Activated T-helper 17 cell treated with anti-CD3 and anti-CD28 coated beads, Interleukin-2, amount 50 U/mL, for 72 hours (primary cell): ENCODE measurements at regions not wholly inside any gene's neighbourhood (a gene's known extent, or its start where the extent isn't known, plus 50 kb on each side); places are given as distances from the start of the nearest gene placed in this dataset.
"Not testable (repeated sequence)": the region's sequence is repeated elsewhere in the genome, so short reads cannot be mapped to it uniquely, and the experiment has no call there.

ENCODE experiments used
- ATAC-seq: fragments of 150-1000 bp; cut with Tn5 transposase; replicated peaks from 2 replicates; pipeline ENCODE4 v1.10.0; 2021; ENCODE audit warnings: mild to moderate bottlenecking, moderate library complexity
- H3K27ac Mint-ChIP-seq: one replicate; pipeline ENCODE4 v1.8.0; 2022; ENCODE audit warnings: mixed read lengths
- H3K27me3 Mint-ChIP-seq: one replicate; pipeline ENCODE4 v1.8.0; 2022; ENCODE audit warnings: mixed read lengths
- H3K36me3 Mint-ChIP-seq: one replicate; pipeline ENCODE4 v1.8.0; 2022; ENCODE audit warnings: low read depth, mild to moderate bottlenecking, mixed read lengths
- H3K4me1 Mint-ChIP-seq: one replicate; pipeline ENCODE4 v1.8.0; 2022; ENCODE audit warnings: mixed read lengths
- H3K4me3 Mint-ChIP-seq: one replicate; pipeline ENCODE4 v1.8.0; 2022; ENCODE audit warnings: mild to moderate bottlenecking, mixed read lengths
- H3K9me3 Mint-ChIP-seq: one replicate; pipeline ENCODE4 v1.8.0; 2022; ENCODE audit warnings: mixed read lengths

DNA sequence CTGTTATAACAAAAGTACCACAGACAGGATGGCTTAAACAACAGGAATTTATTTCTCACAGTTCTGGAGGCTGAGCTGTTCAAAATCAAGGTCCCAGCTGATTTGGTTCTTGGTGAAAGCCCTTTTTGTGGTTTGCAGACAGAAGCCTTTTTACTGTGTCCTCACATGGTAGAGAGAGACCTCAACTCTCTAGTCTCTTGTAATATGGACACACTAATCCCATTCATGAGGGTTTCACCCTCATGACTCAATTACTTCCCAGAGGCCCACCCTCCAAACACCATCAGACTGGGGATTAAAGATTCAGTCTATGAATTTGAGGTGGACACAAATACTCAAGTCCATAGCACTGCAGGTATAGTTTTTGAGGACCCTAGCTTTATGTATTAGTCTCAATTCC, 97.3 kb upstream of the WIPF3 start:
- not testable (repeated sequence) for H3K36me3 Mint-ChIP-seq, H3K4me1 Mint-ChIP-seq, H3K9me3 Mint-ChIP-seq, ATAC-seq, H3K4me3 Mint-ChIP-seq, H3K27ac Mint-ChIP-seq
- peaks cover 23% of the 10 kb centered on the region for H3K27me3 Mint-ChIP-seq

DNA sequence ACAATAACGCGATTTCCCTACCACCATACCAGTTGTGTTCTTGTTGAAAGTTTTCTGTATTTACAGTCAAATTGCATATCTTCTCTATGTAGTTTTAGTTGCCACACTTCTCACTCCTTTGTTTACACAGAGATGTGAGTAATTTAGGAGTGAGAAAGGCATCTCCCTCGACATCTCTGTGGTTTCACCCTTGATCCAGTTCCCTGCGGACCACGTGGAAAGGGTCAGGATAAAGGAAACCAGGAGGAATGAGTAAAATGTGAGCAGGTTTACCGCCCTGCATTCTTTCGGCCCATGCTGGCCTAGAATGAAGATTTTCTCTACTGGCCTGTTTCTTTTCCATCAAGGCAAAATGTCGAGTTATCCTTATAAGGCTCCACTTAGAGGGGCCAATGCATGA, 83.2 kb upstream of the WIPF3 start:
- not testable (repeated sequence) for H3K4me3 Mint-ChIP-seq, H3K9me3 Mint-ChIP-seq, H3K4me1 Mint-ChIP-seq, H3K27me3 Mint-ChIP-seq, H3K36me3 Mint-ChIP-seq, ATAC-seq, H3K27ac Mint-ChIP-seq

DNA sequence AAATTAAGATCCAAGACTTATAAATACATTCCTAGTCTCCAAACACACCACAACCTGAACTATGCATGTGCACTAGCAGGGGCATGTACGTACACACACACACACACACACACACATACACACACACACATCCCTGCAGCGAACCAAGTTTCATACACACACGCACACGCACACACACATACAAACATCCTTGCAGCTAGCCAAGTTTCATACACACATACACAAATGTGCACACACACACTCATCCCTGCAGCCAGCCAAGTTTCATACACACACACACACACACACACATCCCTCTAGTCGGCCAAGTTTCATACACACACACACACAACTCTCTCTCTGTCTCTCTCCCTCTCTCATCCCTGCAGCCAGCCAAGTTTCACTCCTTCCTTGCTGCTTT, 82.7 kb upstream of the WIPF3 start:
- Mint-ChIP-seq H3K36me3 (no peaks in the 10 kb centered on the region), H3K27me3 (peaks cover 4% of the 10 kb centered on the region), H3K4me3 (no peak overlapping the region), H3K9me3 (no peaks in the 10 kb centered on the region), H3K27ac (no peak overlapping the region), H3K4me1 (no peaks in the 10 kb centered on the region)
- no peak for ATAC-seq

DNA sequence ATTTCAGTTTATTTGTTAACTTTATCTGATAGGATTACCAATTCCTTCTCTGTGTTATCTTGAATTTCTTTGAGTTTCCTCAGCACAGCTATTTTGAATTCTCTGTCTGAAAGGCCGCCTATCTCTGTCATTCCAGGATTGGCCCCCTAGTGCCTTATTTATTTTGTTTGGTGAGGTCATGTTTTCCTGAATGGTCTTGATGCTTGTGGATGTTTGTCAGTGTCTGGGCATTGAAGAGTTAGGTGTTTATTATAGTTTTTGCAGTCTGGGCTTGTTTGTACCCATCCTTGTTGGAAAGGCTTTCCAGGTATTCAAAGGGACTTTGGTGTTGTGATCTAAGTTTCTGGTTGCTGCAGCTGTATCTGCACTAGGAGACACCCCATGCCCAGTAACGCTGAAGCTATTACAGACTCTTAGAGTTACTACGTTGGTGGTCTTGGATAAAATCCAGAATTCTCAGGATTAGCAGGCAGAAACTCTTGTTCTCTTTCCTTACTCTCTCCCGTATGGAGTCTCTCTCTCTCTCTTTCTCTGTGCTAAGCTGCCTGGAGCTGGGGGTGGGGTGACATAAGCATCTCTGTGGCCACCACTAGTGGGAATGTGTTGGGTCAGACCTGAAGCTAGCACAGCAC, 76.7 kb upstream of the WIPF3 start:
- not testable (repeated sequence) for ATAC-seq, H3K27ac Mint-ChIP-seq, H3K4me3 Mint-ChIP-seq, H3K4me1 Mint-ChIP-seq, H3K36me3 Mint-ChIP-seq, H3K9me3 Mint-ChIP-seq
- H3K27me3 Mint-ChIP-seq = peaks cover 11% of the 10 kb centered on the region

DNA sequence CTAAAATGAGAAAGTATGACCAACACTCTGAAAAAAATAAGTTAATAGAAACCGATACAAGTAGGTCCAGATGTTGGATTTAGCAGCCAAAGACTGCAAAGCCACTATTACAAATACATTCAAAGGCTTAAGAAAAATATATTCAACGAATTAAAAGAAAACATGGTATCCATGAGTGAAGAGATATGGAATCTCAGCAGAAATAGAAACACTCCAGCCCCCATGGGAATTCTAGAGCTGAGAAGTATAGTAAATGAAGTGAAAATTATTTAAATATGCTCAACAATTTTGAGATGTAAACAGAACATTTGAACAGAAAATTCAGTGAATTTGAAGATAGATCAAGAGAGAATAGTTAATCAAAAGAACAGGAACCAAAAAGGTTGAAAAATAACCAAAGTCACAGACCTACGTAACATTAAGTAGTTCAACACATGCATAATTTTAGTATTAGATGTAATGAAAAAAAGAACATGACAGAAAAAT, 72.0 kb upstream of the WIPF3 start:
- ATAC-seq = no peak
- Mint-ChIP-seq H3K27ac (no peak overlapping the region), H3K9me3 (no peaks in the 10 kb centered on the region), H3K27me3 (peaks cover 16% of the 10 kb centered on the region), H3K4me1 (no peaks in the 10 kb centered on the region), H3K4me3 (no peak overlapping the region), H3K36me3 (no peaks in the 10 kb centered on the region)

DNA sequence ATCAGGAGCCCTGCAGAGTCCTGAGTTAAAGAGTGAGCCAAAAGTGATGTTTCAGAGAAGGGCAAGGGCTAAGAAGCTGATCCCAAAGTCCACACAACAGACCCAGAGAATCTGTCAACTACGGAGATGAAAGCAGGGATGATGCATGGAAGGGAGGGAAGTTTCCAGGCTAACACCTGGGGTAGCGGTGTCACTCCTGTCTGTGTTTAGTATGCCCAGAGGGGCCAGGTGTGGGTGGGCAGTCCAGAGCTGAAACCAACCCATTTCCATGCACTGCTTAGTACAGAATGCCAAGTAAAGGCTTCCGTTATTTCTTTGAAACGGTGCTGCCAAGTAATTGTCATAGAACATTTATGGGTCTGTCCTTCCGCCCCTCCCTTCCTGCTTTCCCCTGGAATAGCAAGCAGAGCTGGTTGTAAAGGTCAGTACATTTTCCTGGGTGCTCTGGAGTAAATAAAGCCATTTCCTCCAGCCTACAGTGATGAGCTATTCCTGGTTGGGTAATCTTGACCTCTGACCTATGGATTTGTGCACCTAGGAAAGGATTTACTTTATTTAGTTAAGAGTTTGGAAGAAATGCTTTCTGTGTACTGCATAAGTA, 58.6 kb upstream of the WIPF3 start:
- H3K9me3 Mint-ChIP-seq, H3K27me3 Mint-ChIP-seq, H3K27ac Mint-ChIP-seq, H3K36me3 Mint-ChIP-seq, H3K4me3 Mint-ChIP-seq, H3K4me1 Mint-ChIP-seq, ATAC-seq: not testable (repeated sequence)

DNA sequence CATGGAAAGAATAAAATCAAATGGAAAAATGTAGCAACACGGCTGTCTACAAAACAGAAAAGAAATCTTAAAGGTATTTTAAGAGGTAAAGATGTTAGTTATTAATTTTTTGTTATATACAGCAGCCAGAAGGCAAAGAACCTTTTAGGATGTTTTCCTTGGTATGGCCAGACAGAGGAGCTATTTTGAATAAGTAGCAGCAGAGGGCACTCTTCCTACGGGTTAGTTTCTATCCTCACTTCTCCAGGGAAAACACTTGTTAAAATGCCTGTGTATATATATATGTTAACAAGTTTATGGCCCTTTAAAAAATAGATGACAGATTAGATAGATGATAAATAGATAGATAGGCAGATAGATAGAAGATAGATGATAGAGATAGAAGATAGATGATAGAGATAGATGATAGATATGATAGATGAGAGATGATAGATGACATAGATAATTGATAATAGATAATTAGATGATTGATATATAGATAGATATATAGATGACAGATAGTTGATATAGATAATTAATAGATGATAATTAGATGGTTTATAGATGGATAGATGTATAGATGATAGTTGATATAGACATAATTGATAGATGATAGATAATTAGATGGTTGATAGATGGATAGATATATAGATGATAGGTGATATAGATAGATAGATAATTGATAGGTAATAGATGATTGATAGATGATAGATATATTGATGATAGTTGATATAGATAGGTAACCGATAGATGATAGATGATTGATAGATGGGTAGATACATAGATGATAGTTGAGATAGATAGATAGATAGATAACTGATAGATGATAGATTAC, 57.8 kb upstream of the WIPF3 start:
- ATAC-seq = no peak
- peaks cover 9% of the 10 kb centered on the region for H3K27me3 Mint-ChIP-seq
- H3K9me3 Mint-ChIP-seq = no peaks in the 10 kb centered on the region
- H3K27ac Mint-ChIP-seq = no peak overlapping the region
- no peak overlapping the region for H3K4me3 Mint-ChIP-seq
- H3K36me3 Mint-ChIP-seq = no peaks in the 10 kb centered on the region
- no peaks in the 10 kb centered on the region for H3K4me1 Mint-ChIP-seq

DNA sequence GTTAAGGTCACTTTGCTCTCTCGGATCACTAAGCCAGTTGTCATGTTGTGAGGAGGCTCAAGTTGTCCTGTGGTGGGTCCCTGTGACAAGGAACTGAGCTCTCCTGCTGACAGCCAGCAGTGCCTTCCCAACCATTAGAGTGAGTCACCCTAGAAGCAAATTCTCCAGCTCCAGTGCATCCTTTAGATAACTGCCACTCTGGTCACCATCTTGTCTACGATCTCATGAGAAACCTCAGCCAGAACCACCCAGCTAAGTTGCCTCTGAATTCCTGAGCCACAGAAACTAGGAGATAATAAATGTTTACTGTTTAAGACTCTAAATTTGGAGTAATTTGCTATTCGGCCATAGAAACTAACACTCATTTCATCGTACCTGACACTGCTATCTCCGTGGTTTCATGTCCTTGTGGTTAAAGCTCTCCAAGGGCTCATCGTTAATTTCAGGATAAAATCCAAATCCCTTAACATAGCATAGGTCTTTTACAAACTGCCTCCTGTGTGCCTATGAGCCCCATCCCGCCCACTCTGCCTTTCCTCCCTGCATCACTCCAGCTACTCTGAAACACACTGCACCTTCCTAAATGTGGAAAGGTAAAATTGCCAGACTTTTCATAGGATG, 56.5 kb upstream of the WIPF3 start:
- no peak overlapping the region for H3K27ac Mint-ChIP-seq
- no peak for ATAC-seq
- no peaks in the 10 kb centered on the region for H3K36me3 Mint-ChIP-seq
- H3K27me3 Mint-ChIP-seq = peaks cover 6% of the 10 kb centered on the region
- no peaks in the 10 kb centered on the region for H3K4me1 Mint-ChIP-seq
- H3K9me3 Mint-ChIP-seq = no peaks in the 10 kb centered on the region
- no peak overlapping the region for H3K4me3 Mint-ChIP-seq

DNA sequence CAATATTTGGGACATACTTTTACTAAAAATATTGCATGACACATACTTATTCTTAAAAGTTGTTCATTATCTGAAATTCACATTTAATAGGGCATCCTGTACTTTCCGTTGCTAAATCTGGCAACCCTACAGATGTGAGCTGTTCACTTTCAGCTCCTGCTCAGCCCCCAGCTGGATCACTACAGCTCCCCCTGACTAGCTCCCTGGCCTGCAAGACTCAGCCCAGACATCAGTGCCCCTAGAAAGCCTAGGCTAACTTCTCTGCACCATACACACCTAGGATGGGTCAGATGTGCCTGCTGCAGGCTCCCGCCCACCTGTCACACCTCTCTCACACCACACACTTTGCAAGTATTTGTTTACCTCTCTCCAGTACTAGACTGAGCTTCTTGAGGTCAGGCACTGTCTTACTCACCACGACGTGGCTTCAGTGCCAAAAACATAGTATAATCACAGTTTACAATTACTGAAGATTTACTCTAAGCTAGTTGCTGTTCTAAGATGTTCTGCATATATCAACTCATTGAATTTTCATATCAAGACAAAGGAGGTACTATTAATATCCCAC, 55.9 kb upstream of the WIPF3 start:
- not testable (repeated sequence) for H3K36me3 Mint-ChIP-seq, H3K27ac Mint-ChIP-seq, H3K9me3 Mint-ChIP-seq, H3K4me1 Mint-ChIP-seq, H3K4me3 Mint-ChIP-seq, H3K27me3 Mint-ChIP-seq
- peak; percentile 50 for ATAC-seq

DNA sequence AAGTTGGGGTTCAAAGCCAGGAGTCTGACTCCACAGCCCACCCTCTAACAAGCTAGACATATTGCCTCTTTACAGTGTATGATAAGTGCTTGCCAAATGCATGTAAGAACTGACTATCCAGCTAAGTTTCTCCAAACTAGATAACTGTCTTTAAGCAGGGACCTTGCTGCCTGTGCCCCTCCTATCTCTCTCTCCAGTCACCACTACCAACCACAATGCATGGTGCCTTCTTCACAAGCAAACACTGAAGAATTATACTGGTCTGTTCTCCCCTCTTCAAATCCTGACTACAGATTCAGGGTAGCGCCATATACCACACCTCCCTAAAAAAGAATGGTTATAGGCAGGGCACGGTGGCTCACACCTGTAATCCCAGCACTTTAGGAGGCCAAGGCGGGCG, 55.3 kb upstream of the WIPF3 start:
- not testable (repeated sequence) for H3K27ac Mint-ChIP-seq, H3K27me3 Mint-ChIP-seq, H3K4me1 Mint-ChIP-seq, H3K4me3 Mint-ChIP-seq, H3K36me3 Mint-ChIP-seq, ATAC-seq, H3K9me3 Mint-ChIP-seq

DNA sequence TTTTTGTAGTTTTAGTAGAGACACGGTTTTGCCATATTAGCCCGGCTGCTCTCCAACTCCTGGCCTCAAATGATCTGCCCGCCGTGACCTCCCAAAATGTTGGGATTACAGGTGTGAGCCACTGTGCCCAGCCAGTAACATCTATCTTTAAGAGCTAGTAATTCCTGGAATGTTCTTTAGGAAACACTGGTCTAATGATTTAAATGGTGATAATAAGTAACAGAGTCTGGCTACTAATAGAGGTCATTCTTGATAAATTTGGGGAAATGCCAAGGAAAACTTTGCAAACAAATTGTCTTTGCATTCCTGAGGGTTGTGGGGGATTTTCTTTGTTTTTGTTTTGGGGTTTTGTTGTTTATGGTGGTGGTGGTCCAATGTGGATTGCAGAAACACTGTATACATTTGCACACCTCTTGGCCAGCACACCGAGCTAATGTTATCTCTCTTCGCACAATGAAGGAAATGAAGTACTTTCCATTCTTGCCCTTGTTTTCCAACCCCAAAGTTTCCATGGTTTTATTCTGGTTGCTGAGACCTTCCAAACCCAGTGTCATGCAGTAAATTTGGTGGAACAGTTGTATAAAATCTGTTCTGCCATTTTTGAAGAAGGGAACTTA, 51.3 kb upstream of the WIPF3 start:
- no peaks in the 10 kb centered on the region for H3K27me3 Mint-ChIP-seq
- ATAC-seq = no peak
- no peaks in the 10 kb centered on the region for H3K36me3 Mint-ChIP-seq
- H3K27ac Mint-ChIP-seq = no peak overlapping the region
- H3K4me1 Mint-ChIP-seq = no peaks in the 10 kb centered on the region
- H3K9me3 Mint-ChIP-seq = no peaks in the 10 kb centered on the region
- H3K4me3 Mint-ChIP-seq = no peak overlapping the region
